GOT3 (cell line): ENCODE measurements at regions not wholly inside any gene's neighbourhood (a gene's known extent, or its start where the extent isn't known, plus 50 kb on each side); places are given as distances from the start of the nearest gene placed in this dataset.

Source experiments
- DNase-seq: peaks from one replicate; lab custom pipeline; 2025; ENCODE audit warnings: mixed read lengths; lab: John Stamatoyannopoulos, UW

DNA sequence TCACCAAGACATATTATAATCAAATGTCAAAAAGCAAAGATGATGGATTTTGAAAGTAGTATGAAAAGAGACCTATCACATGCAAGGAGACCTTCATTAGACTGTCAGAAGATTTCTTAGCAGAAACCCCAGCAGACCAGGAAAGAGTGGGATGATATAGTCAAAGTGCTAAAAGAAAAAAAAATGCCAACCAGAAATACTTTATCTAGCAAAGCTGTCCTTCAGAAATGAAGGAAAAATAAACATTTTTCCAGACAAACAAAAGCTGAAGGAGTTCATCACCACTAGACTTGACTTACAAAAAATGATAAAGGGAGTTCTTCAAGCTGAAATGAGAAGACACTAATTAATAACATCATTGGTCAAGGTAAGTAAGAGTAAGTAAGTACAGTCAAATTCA, 251.2 kb upstream of the SASH1 start:
- DNase-seq, result no peak

DNA sequence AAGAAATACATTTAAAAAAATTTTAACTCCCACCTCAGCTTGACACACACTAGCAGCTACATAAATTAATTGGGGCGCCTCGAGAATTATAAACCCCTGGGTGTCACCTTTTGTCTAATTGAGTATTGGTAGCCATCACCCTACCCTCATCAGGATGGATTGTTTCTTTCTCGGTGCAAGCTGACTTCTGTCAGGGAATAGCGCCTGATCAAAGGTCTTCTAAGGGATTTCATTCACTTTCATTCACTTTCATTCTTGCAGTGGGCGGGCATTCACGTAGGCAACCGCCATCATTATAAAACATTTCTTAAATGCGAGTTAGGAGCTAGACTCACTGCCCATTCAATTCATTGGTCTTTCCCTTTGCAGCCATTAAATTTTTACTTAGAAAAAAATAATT, 239.2 kb upstream of the SASH1 start:
- no peak for DNase-seq

DNA sequence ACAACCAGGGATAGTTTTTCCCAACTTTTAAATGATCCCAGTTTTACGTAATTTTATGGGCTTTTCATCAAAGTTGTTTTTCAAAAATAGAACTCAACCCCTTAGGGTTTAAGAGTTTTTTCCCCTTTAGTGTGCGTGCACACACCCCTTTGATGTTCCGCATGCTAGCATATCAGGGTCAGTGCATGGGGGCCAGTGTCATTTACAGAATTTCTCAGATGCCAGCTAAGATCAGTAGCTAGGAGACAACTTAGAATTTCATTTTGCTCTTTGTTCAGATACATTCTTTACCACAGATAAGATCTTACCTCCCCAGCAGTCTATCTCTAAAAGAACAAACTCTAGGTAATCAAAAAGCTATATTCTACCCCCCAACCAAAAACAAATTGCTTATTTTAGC, 238.5 kb upstream of the SASH1 start:
- DNase-seq, result no peak

DNA sequence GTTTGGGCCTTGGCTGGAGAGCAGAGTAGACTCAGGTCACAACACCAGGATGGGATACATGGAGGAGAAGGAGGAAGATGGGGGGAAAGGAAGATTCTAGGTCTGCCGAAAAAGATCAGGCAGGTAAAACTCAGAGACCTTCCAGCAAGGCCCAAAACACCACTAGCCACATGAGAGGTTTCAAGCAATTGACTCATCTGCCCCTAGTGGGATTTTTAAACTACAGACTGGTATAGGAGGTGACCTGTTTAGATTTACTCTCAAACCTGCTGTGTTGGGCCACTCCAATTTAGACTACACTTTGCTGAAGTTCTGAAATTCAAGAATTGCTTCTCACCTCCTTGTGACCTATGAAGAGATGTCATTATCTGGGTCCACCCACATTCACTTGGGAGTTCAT, 236.9 kb upstream of the SASH1 start:
- DNase-seq, result no peak

DNA sequence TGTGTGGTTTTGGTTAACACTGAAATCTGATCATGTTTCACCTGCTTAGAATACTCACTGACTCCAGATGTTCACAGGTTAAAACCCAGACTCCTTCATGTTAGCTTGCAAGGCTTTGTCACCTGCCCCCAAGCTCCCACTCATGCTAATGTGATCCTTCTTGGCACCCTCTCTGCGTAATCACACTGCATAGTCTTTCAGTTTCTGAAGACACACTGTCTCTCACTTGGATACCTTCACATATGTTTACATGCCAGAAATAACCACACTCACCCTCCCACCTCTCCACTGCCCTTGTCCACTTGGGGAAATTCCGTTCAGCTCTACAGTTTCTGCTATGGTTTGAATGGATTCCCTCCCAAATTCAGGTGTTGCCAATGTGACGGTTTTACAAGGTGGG, 234.7 kb upstream of the SASH1 start:
- DNase-seq, result no peak

DNA sequence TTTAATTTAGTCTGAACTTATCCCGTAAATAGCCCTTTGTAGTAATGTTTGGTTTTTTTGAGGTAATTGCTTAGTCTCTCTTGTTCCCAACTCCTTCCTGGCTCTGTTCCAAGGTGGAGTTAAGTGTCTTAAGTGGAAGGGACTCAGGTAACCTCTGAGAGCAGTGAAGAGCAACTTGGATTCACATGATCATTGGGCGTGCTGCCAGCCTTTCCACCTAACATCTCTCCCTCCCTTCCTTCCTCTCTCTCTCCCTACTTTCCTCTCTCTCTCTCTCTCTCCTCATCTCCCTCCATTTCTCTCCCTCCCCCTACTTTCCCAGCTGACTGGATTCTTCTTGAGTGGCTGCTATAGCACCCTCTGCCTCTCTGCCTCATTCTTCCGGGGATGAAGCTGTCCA, 232.9 kb upstream of the SASH1 start:
- no peak for DNase-seq

DNA sequence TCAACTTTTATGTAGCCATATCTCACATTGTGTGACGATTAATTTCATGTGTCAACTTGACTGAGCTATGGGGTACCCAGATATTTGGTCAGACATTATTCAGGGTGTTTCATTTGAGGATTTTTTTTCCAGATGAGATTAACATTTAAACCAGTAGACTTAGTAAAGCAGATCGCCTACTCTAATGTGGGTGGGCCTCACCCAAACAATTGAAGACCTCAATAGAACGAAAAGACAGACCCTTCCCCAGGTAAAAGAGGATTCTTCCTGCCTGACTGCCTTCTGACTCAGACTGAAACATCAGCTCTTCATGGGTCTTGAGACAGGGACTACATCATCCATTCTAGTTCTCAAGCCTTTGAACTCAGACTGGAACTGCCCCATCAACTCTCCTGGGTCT, 231.7 kb upstream of the SASH1 start:
- no peak for DNase-seq

DNA sequence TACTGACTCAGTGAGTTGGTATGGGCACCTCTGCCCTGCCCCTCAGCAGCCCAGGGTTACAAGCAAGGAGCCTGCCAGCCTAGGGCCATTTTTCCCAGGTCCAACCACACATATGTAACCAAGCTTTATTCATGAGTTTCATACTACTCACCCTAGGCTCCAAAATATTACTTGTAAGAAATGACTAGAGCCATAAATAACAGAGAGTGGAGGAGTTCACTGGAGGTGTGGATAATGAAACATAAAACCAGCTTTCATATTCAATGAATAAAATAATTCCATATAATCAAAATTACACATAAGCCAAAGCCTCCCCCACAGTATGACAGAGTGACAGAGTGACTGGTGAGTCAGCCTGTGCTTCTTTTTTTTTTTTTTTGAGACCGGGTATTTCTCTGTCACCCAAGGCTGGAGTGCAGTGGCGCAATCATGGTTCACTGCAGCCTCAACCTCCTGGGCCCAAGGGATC, 229.8 kb upstream of the SASH1 start:
- no peak for DNase-seq

DNA sequence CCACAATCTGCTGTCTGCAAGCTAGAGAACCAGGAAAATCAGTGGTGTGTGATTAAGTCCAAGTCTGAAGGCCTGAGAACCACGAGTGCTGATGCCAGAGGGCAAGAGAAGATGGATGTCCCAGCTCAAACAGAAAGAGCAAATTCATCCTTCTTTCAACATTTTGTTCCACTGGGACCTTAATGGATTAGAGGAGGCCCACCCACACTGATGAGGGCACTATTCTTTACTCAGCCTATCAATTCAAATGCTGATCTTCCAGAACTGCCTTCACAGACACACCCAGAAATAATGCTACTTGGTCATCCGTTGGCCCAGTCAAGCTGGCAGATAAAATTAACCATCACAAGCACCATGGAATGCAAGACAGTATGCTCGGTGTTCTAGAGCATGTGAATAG, 226.6 kb upstream of the SASH1 start:
- no peak for DNase-seq

DNA sequence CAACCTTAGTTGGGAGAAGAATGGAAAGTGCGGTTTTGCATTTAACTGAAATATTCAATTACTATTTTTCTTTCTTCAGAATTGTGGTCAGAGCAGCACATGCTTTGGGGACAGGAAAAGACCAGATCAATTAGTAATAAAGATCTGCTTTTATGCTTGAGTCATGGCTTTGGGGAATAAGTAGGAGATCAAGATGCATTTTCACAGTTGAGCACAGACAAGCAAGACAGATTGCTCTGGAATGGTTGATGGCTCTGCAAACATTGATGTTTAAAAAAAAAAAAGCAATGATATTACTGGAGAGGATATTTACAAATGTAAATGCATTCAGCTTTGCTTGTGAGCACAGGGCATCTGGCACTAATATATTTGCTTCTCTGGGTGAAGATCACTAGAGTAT, 224.4 kb upstream of the SASH1 start:
- no peak for DNase-seq

DNA sequence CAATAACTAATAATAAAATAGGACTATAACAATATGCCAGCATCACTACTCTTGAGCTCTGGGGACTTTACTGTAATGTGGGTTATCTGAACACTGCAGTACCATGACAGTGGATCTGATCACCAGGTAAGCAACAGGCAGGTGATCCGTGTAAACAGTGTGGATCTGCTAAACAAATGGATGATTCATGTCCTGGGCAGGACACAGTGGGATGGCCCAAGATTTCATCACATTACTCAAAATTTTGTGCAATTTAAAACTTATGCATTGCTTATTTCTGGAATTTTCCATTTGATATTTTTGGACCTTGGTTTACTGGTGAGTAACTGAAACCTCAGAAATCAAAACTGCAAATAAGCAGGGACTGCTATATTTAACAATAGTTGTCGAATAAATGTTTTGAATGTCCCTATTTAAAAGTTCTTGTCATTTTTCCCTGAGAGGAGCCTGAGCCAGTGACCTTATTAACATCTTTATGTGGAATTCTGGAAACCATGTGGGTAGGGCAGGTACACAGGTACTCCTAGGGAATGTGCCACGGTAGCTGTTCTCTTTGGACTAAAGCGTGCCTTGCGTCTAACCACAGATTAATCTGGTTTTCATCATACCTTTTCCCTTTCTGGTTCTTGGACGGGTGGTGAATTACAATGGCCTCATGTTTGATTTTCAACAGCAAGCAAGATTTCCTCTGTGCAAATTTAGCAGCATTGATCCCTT, 214.5 kb upstream of the SASH1 start:
- no peak for DNase-seq

DNA sequence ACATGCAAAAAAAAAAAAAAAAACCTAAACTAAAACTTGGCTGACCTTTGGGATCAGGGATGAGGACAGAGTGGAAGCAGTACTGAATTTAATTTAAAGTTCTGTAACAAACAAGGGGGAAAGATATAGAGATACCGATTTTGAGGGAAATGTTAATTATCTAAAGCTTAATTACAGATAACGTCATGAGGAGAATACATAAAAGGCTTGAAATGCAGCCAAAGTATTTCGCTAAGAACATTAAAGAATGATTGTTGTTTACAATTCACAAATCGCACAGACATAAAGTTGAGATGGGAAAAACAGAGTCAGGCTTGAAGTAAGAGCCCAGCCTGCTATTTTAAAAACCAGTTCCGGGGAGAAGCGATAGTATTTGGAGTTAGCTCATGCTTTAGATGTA, 208.0 kb upstream of the SASH1 start:
- DNase-seq, result no peak

DNA sequence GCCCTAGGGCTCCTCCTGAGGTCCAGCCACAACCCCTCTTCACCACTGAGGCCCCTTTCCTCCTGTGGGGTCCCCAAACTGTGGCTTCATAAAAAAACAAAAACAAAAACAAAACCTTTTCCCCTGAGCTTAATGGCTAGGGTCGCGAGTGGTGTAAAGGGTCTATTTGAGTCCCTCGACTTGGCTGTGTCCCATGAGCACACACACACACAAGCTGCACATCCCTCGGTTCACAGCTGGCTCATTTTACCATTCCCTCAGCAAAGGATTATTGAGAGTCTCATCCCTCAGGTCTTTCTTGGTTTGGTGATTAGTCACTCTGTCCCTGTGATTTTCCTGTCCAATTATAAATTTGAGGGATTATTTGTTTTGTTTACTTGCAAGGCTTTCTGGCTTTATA, 206.1 kb upstream of the SASH1 start:
- DNase-seq, result no peak

DNA sequence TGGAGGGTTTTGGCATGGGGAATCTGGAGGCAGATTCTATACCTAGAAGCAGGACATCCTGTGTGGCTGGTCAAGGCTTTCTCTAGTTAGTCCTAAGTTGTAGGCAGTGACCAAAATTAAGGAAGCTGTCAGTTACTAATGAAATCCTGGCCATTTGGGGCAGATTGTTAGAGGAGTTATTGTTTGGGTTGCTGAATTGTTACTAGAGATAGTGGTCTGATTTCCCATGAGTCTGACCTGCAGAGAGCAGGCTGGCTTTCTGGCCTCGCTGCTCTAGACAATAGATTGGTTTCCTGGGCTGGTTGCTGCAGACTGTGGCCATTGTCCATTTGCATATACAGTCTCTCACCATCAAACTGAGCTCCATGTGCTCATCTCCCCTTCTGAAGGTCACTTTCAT, 205.0 kb upstream of the SASH1 start:
- no peak for DNase-seq

DNA sequence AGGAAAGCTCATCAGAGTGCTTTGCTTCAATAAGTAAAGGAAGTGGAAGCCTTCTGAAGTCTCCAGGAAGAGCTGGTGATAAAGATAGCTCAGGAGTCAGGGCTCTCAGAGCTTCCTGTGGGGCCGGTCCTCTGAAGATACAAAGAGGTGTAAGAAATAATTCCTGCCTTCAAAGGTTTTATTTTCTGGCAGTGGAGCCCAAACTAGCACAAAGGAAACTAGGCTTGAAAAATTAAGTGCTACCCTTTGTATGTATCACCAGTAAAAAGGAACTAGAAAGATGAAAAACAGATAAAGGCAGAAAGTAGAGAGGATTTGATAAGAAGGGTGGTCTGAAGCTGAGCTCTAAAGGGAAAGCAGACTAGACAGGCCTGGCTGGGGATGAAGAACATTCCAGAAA, 204.1 kb upstream of the SASH1 start:
- no peak for DNase-seq

DNA sequence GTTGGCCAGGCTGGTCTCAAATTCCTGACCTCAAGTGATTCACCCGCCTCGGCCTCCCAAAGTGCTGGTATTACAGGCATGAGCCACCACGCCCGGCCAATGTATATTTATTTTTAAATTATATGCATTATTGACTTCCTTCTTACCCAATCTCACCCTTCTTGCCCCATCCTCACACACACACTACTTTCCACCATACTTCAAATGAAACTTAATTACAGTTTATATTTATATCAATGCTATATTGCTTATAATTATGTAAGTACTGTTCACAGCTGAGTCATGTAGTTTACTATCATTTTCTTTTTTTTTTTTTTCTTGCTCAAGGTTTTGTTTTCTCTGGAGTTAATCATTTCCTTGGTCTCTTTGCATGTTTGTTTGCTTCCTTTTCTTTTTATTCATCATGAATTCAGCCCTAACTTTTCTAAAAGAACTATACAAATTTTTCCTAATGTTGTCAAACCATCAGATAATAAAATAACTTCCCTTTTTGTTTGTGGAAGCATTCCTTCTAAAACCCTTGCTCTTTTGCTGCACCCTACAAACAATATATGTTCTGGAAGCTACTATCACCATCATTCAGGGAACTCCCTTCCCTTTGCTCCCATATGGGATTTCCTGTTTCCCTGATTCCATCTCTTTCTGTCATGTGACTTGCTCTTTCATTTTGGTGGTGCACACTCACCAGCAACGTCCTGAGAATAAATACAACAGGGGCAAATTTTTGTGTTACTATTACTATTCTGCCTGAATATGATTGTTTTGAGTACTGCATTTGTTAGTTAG, 201.7 kb upstream of the SASH1 start:
- DNase-seq, result no peak

DNA sequence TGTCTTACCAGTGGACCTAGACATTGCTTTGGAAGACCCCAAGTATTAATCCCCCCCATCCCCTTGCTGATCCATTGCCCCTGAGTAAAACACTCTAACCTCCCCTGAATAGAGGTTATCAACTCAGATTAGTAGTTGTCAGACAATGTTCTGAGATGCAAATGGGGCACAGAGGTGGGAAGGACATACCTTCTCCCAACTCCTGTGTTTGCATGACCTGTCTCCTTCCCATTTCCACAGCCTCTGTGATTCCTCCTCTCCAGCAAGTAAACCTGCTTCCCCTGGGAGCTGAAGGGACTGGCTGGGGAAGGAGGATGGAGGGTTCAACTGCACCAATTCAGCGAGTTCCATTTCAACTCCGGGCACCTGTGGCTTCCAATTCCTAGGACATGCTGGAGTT, 199.8 kb upstream of the SASH1 start:
- DNase-seq, result no peak

DNA sequence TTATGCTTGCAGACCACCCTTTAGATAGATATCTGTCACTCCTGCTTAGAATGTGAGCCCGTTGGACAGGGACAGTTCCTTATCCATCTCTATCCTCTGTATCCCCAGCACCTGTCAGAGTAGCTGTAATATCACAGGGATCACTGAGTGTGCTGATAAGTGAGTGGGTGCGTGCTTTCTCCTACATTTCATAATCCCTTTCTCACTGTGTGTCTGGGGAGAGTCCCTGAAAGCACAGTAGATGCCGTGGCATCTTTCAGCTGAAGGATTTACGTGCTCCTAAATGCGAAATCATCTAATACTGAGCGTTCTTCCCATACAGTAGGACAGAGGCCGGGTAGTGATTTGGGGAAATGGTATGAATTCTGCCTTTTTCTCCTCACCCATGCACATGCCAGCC, 198.9 kb upstream of the SASH1 start:
- DNase-seq, result no peak

DNA sequence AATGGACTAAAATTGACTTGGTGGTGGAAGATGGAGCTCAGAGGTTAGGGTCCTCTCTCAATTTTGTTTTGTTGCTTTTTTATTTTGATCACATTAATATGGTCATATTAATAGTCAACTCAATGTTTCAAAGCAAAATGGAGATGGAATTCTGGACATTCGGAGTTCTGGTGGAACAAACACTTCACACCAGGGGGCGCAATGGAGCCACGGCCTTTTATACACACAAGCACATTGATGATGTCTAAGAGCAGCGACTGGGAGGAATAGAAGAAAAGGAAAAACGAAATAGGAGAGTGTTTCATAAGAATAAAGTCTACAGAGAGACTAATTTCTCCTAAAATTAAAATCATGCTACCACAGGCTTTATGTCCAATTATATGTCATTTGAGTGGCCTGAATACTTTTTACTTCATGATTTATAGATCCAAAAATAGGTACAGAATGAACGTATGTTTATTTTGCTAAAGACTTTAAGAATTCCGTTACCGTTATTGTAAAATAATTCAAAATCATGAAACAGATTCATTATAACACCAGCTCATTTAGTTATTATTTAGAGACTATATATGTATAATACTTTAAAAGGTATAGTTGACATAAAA, 197.6 kb upstream of the SASH1 start:
- peak; percentile 8 for DNase-seq

DNA sequence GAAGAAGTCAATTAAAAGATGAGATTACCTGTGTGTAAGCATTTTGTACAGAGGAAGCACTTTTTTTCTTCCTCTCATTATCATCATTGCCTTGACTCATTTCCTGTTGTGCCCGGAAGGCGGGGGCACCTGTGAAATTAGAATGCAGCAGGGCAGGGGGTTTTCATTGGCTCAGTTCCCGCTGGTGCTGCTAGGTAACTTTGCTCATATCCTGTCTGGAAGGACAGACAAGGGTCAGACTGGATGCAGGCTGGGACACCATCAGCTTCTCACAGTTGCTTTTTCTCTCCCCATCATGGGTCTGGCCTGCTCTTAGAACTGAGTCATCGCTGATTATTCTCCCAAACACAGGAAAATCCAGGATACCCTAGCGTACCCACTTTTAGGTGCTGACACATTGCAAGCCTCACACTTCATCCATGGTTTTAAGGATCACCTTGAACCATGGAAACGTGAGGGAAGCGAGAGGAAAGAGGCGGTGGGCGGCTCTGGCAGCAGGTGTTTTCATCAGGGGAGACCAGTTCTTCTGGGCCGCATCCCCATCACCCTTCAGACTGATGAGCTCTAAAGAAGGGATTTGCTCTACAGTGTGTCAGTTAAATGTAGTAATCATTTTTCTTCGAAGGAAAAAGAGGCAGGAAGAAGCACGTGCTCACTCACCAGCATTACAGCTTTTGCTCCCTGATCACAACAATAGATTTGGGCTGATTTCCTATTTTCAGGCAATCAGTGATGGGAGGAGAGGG, 195.7 kb upstream of the SASH1 start:
- DNase-seq, result no peak

DNA sequence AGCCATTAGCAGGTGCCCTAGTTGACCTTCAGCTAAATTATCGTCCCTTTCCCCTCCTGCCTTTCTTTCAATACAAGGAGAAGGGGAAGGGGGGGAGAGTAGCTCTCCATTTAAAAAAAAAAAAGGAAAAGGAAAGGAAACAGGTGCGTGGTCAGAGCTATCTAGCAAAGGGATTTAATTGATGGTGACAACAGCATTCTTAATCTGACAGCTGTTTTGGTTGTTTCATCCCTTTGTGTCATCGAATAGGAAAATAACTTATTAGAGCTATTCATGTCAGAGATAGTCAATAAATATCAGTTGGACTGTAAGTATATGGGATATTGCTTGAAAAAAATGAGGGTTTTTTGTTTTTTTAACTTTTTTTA, 195.2 kb upstream of the SASH1 start:
- no peak for DNase-seq

DNA sequence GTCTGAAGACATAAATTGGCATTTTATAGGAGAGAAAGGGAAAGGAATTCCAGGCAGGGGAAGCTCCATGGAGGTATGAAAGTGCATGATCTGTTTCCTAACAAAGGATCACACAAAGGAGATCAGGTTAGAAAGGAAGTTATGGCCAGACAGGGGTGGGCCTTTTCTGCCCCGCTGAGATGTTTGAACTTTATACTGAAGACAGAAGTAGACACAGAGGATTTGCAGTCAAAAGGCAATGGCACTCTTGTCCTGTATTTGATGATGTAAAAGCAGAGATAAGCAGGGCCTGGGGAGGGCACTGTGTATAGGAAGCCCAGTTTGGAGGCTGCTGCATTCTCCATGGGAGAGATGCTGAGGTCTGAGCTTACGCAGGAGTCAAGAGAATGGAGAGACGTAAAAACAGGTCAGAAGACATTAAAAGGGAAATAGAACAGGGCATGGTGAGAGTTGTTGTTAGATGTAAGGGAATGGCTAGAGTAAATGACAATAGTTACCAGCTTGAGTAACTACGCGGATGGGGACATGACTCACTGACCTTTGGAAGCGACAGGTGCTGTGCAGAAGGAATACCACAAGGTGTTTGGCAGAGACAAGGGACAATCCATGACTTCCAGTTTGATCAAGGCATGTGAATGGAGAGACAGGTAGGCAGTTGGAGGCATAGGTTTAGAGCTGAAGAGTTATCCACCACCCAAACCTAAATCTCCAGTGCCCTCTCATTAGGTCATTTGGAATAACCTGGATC, 190.6 kb upstream of the SASH1 start:
- DNase-seq, result no peak
